ENCODE measurements at regions not wholly inside any gene's neighbourhood (a gene's known extent, or its start where the extent isn't known, plus 50 kb on each side); places are given as distances from the start of the nearest gene placed in this dataset.

- Histone ChIP-seq H3K9ac (ENCODE audit: low read length in 2 of 2) (no peak overlapping the region), H3K36me3 (ENCODE audit: control insufficient read depth in 2 of 2, insufficient read depth in 2 of 2, low read length in 2 of 2) (no peaks in the 10 kb centered on the region), H3K4me3 (ENCODE audit: low read length in 2 of 2) (no peak overlapping the region), H3K9me3 (ENCODE audit: control insufficient read depth in 2 of 2, low read length in 2 of 2) (no peaks in the 10 kb centered on the region), H3K27me3 (ENCODE audit: control insufficient read depth in 1 of 2, insufficient read depth in 2 of 2, low read length in 2 of 2) (no peaks in the 10 kb centered on the region), H3K4me1 (ENCODE audit: control insufficient read depth, insufficient read depth, low read length) (peaks cover 10% of the 10 kb centered on the region), H3K27ac (ENCODE audit: low read length) (no peak overlapping the region)
These were observed 129.7 kb upstream of the SLIT3 start for GRCh38 chr5:169430671-169431070.

GRCh38 chr5:169429044-169429443 is 128.1 kb upstream of the SLIT3 start:
- H3K27ac ChIP-seq (ENCODE audit: low read length), result no peak overlapping the region
- H3K27me3 ChIP-seq (ENCODE audit: control insufficient read depth in 1 of 2, insufficient read depth in 2 of 2, low read length in 2 of 2), result no peaks in the 10 kb centered on the region
- no peaks in the 10 kb centered on the region for H3K36me3 ChIP-seq (ENCODE audit: control insufficient read depth in 2 of 2, insufficient read depth in 2 of 2, low read length in 2 of 2)
- H3K9me3 ChIP-seq (ENCODE audit: control insufficient read depth in 2 of 2, low read length in 2 of 2), result no peaks in the 10 kb centered on the region
- no peak overlapping the region for H3K4me3 ChIP-seq (ENCODE audit: low read length in 2 of 2)
- no peak overlapping the region for H3K9ac ChIP-seq (ENCODE audit: low read length in 2 of 2)
- peaks cover 13% of the 10 kb centered on the region for H3K4me1 ChIP-seq (ENCODE audit: control insufficient read depth, insufficient read depth, low read length)

GRCh38 chr5:169426784-169427183 is 125.8 kb upstream of the SLIT3 start:
- H3K36me3 ChIP-seq (ENCODE audit: control insufficient read depth in 2 of 2, insufficient read depth in 2 of 2, low read length in 2 of 2), result no peaks in the 10 kb centered on the region
- peaks cover 8% of the 10 kb centered on the region for H3K4me1 ChIP-seq (ENCODE audit: control insufficient read depth, insufficient read depth, low read length)

GRCh38 chr5:169424670-169425378 is 123.9 kb upstream of the SLIT3 start:
- Histone ChIP-seq H3K27ac (ENCODE audit: low read length) (no peak overlapping the region), H3K9ac (ENCODE audit: low read length in 2 of 2) (no peak overlapping the region), H3K27me3 (ENCODE audit: control insufficient read depth in 1 of 2, insufficient read depth in 2 of 2, low read length in 2 of 2) (no peaks in the 10 kb centered on the region)

More at GRCh38 chr5:169426784-169427183, 125.8 kb upstream of the SLIT3 start:
- H3K9ac ChIP-seq (ENCODE audit: low read length in 2 of 2), result no peak overlapping the region
- no peaks in the 10 kb centered on the region for H3K27me3 ChIP-seq (ENCODE audit: control insufficient read depth in 1 of 2, insufficient read depth in 2 of 2, low read length in 2 of 2)
- H3K4me3 ChIP-seq (ENCODE audit: low read length in 2 of 2), result no peak overlapping the region
- H3K9me3 ChIP-seq (ENCODE audit: control insufficient read depth in 2 of 2, low read length in 2 of 2), result no peaks in the 10 kb centered on the region
- H3K27ac ChIP-seq (ENCODE audit: low read length), result no peak overlapping the region

GRCh38 chr5:169424279-169424655 is 123.3 kb upstream of the SLIT3 start:
- no peaks in the 10 kb centered on the region for H3K9me3 ChIP-seq (ENCODE audit: control insufficient read depth in 2 of 2, low read length in 2 of 2)
- no peak overlapping the region for H3K4me3 ChIP-seq (ENCODE audit: low read length in 2 of 2)
- H3K27me3 ChIP-seq (ENCODE audit: control insufficient read depth in 1 of 2, insufficient read depth in 2 of 2, low read length in 2 of 2), result no peaks in the 10 kb centered on the region
- H3K4me1 ChIP-seq (ENCODE audit: control insufficient read depth, insufficient read depth, low read length), result peaks cover 5% of the 10 kb centered on the region
- H3K9ac ChIP-seq (ENCODE audit: low read length in 2 of 2), result no peak overlapping the region
- H3K36me3 ChIP-seq (ENCODE audit: control insufficient read depth in 2 of 2, insufficient read depth in 2 of 2, low read length in 2 of 2), result no peaks in the 10 kb centered on the region
- no peak overlapping the region for H3K27ac ChIP-seq (ENCODE audit: low read length)

More at GRCh38 chr5:169424670-169425378, 123.9 kb upstream of the SLIT3 start:
- Histone ChIP-seq H3K36me3 (ENCODE audit: control insufficient read depth in 2 of 2, insufficient read depth in 2 of 2, low read length in 2 of 2) (no peaks in the 10 kb centered on the region), H3K4me3 (ENCODE audit: low read length in 2 of 2) (no peak overlapping the region), H3K9me3 (ENCODE audit: control insufficient read depth in 2 of 2, low read length in 2 of 2) (no peaks in the 10 kb centered on the region), H3K4me1 (ENCODE audit: control insufficient read depth, insufficient read depth, low read length) (peaks cover 6% of the 10 kb centered on the region)

- Histone ChIP-seq H3K9ac (ENCODE audit: low read length in 2 of 2) (no peak overlapping the region), H3K4me3 (ENCODE audit: low read length in 2 of 2) (no peak overlapping the region), H3K27ac (ENCODE audit: low read length) (no peak overlapping the region), H3K9me3 (ENCODE audit: control insufficient read depth in 2 of 2, low read length in 2 of 2) (no peaks in the 10 kb centered on the region), H3K36me3 (ENCODE audit: control insufficient read depth in 2 of 2, insufficient read depth in 2 of 2, low read length in 2 of 2) (no peaks in the 10 kb centered on the region), H3K27me3 (ENCODE audit: control insufficient read depth in 1 of 2, insufficient read depth in 2 of 2, low read length in 2 of 2) (no peaks in the 10 kb centered on the region), H3K4me1 (ENCODE audit: control insufficient read depth, insufficient read depth, low read length) (peaks cover 2% of the 10 kb centered on the region)
These were observed 122.8 kb upstream of the SLIT3 start for GRCh38 chr5:169423580-169424278.

GRCh38 chr5:169422087-169422486 is 121.1 kb upstream of the SLIT3 start:
- no peak overlapping the region for H3K27ac ChIP-seq (ENCODE audit: low read length)
- no peaks in the 10 kb centered on the region for H3K36me3 ChIP-seq (ENCODE audit: control insufficient read depth in 2 of 2, insufficient read depth in 2 of 2, low read length in 2 of 2)
- H3K9me3 ChIP-seq (ENCODE audit: control insufficient read depth in 2 of 2, low read length in 2 of 2), result no peaks in the 10 kb centered on the region
- no peak overlapping the region for H3K4me3 ChIP-seq (ENCODE audit: low read length in 2 of 2)
- no peak overlapping the region for H3K9ac ChIP-seq (ENCODE audit: low read length in 2 of 2)
- H3K4me1 ChIP-seq (ENCODE audit: control insufficient read depth, insufficient read depth, low read length), result peaks cover 2% of the 10 kb centered on the region
- H3K27me3 ChIP-seq (ENCODE audit: control insufficient read depth in 1 of 2, insufficient read depth in 2 of 2, low read length in 2 of 2), result no peaks in the 10 kb centered on the region

- Histone ChIP-seq H3K9me3 (ENCODE audit: control insufficient read depth in 2 of 2, low read length in 2 of 2) (no peaks in the 10 kb centered on the region), H3K27ac (ENCODE audit: low read length) (no peak overlapping the region), H3K27me3 (ENCODE audit: control insufficient read depth in 1 of 2, insufficient read depth in 2 of 2, low read length in 2 of 2) (no peaks in the 10 kb centered on the region), H3K4me3 (ENCODE audit: low read length in 2 of 2) (no peak overlapping the region), H3K4me1 (ENCODE audit: control insufficient read depth, insufficient read depth, low read length) (peaks cover 2% of the 10 kb centered on the region), H3K9ac (ENCODE audit: low read length in 2 of 2) (no peak overlapping the region), H3K36me3 (ENCODE audit: control insufficient read depth in 2 of 2, insufficient read depth in 2 of 2, low read length in 2 of 2) (no peaks in the 10 kb centered on the region)
These were observed 120.7 kb upstream of the SLIT3 start for GRCh38 chr5:169421677-169422076.

GRCh38 chr5:169417676-169418075 is 116.7 kb upstream of the SLIT3 start:
- Histone ChIP-seq H3K4me1 (ENCODE audit: control insufficient read depth, insufficient read depth, low read length) (peaks cover 4% of the 10 kb centered on the region), H3K9ac (ENCODE audit: low read length in 2 of 2) (no peak overlapping the region), H3K27ac (ENCODE audit: low read length) (no peak overlapping the region), H3K4me3 (ENCODE audit: low read length in 2 of 2) (no peak overlapping the region), H3K9me3 (ENCODE audit: control insufficient read depth in 2 of 2, low read length in 2 of 2) (no peaks in the 10 kb centered on the region), H3K36me3 (ENCODE audit: control insufficient read depth in 2 of 2, insufficient read depth in 2 of 2, low read length in 2 of 2) (no peaks in the 10 kb centered on the region), H3K27me3 (ENCODE audit: control insufficient read depth in 1 of 2, insufficient read depth in 2 of 2, low read length in 2 of 2) (no peaks in the 10 kb centered on the region)

GRCh38 chr5:169416583-169417196 is 115.8 kb upstream of the SLIT3 start:
- H3K4me3 ChIP-seq (ENCODE audit: low read length in 2 of 2), result no peak overlapping the region
- no peaks in the 10 kb centered on the region for H3K36me3 ChIP-seq (ENCODE audit: control insufficient read depth in 2 of 2, insufficient read depth in 2 of 2, low read length in 2 of 2)
- H3K4me1 ChIP-seq (ENCODE audit: control insufficient read depth, insufficient read depth, low read length), result peaks cover 4% of the 10 kb centered on the region
- no peaks in the 10 kb centered on the region for H3K27me3 ChIP-seq (ENCODE audit: control insufficient read depth in 1 of 2, insufficient read depth in 2 of 2, low read length in 2 of 2)
- H3K27ac ChIP-seq (ENCODE audit: low read length), result no peak overlapping the region
- H3K9me3 ChIP-seq (ENCODE audit: control insufficient read depth in 2 of 2, low read length in 2 of 2), result no peaks in the 10 kb centered on the region
- no peak overlapping the region for H3K9ac ChIP-seq (ENCODE audit: low read length in 2 of 2)

GRCh38 chr5:169415948-169416347 is 115.0 kb upstream of the SLIT3 start:
- Histone ChIP-seq H3K9ac (ENCODE audit: low read length in 2 of 2) (no peak overlapping the region), H3K4me1 (ENCODE audit: control insufficient read depth, insufficient read depth, low read length) (peaks cover 4% of the 10 kb centered on the region), H3K36me3 (ENCODE audit: control insufficient read depth in 2 of 2, insufficient read depth in 2 of 2, low read length in 2 of 2) (no peaks in the 10 kb centered on the region), H3K27me3 (ENCODE audit: control insufficient read depth in 1 of 2, insufficient read depth in 2 of 2, low read length in 2 of 2) (no peaks in the 10 kb centered on the region), H3K27ac (ENCODE audit: low read length) (no peak overlapping the region), H3K4me3 (ENCODE audit: low read length in 2 of 2) (no peak overlapping the region), H3K9me3 (ENCODE audit: control insufficient read depth in 2 of 2, low read length in 2 of 2) (no peaks in the 10 kb centered on the region)

Measured in stomach smooth muscle (tissue), 2 donors.